SK-N-SH treated with all-trans-retinoic acid at 6 μM for 48 hours (cell line): ENCODE measurements at regions not wholly inside any gene's neighbourhood (a gene's known extent, or its start where the extent isn't known, plus 50 kb on each side); places are given as distances from the start of the nearest gene placed in this dataset.

Experiments
- ATAC-seq: fragments of 200-7000 bp; cut with Tn5 transposase; 3 replicates; pipeline ENCODE4 v1.9.1; 2020; ENCODE audit warnings: mild to moderate bottlenecking, moderate library complexity
- ARNTL ChIP-seq: fragments of 450-650 bp; formaldehyde crosslinking; IDR thresholded peaks from 2 replicates; pipeline ENCODE4 v1.5.0; 2020; ENCODE audit warnings: low read depth, mild to moderate bottlenecking, moderate library complexity, borderline replicate concordance
- BACH2 ChIP-seq: fragments of 250-450 bp; sonication (Bioruptor Pico); IDR thresholded peaks from 2 replicates; pipeline ENCODE4 v1.9.0; 2021; ENCODE audit warnings: mild to moderate bottlenecking, borderline replicate concordance
- CSDC2 ChIP-seq: fragments of 250-450 bp; sonication (Bioruptor Pico); IDR thresholded peaks from 2 replicates; pipeline ENCODE4 v1.5.0; 2020; ENCODE audit warnings: mild to moderate bottlenecking, moderate library complexity
- ESRRG ChIP-seq: fragments of 250-450 bp; sonication (Bioruptor Pico); IDR thresholded peaks from 2 replicates; pipeline ENCODE4 v1.6.1; 2021; ENCODE audit warnings: mild to moderate bottlenecking
- GLIS3 ChIP-seq: fragments of 250-450 bp; sonication (Bioruptor Pico); IDR thresholded peaks from 2 replicates; pipeline ENCODE4 v1.5.0; 2020; ENCODE audit warnings: mild to moderate bottlenecking, moderate library complexity
- ISL1 ChIP-seq: fragments of 250-450 bp; sonication (Bioruptor Pico); IDR thresholded peaks from 2 replicates; pipeline ENCODE4 v2.1.2; 2022; ENCODE audit warnings: mild to moderate bottlenecking, moderate library complexity
- OSR1 ChIP-seq: fragments of 250-450 bp; sonication (Bioruptor Pico); IDR thresholded peaks from 2 replicates; pipeline ENCODE4 v1.8.0; 2022; ENCODE audit warnings: moderate library complexity, mild to moderate bottlenecking, inconsistent platforms
- PATZ1 ChIP-seq: fragments of 250-450 bp; sonication (Bioruptor Pico); IDR thresholded peaks from 2 replicates; pipeline ENCODE4 v1.8.0; 2020; ENCODE audit warnings: mild to moderate bottlenecking, moderate library complexity, borderline replicate concordance
- POU6F1 ChIP-seq: fragments of 250-450 bp; sonication (Bioruptor Pico); IDR thresholded peaks from 2 replicates; pipeline ENCODE4 v1.8.0; 2021; ENCODE audit warnings: low read depth, mild to moderate bottlenecking, moderate library complexity, borderline replicate concordance
- PPARA ChIP-seq: fragments of 250-450 bp; sonication (Bioruptor Pico); IDR thresholded peaks from 2 replicates; pipeline ENCODE4 v1.5.0; 2020; ENCODE audit warnings: mild to moderate bottlenecking, borderline replicate concordance
- RARB ChIP-seq: fragments of 250-450 bp; sonication (Bioruptor Pico); IDR thresholded peaks from 2 replicates; pipeline ENCODE4 v1.8.0; 2021; ENCODE audit warnings: mild to moderate bottlenecking, moderate library complexity
- TCF4 ChIP-seq: fragments of 250-450 bp; sonication (Bioruptor Pico); IDR thresholded peaks from 2 replicates; pipeline ENCODE4 v1.8.0; 2021; ENCODE audit warnings: mild to moderate bottlenecking, moderate library complexity, borderline replicate concordance
- TOX ChIP-seq: fragments of 250-450 bp; sonication (Bioruptor Pico); IDR thresholded peaks from 2 replicates; pipeline ENCODE4 v1.8.0; 2021; ENCODE audit warnings: mild to moderate bottlenecking, moderate library complexity, borderline replicate concordance
- ZC3H10 ChIP-seq: fragments of 250-450 bp; sonication (Bioruptor Pico); IDR thresholded peaks from 2 replicates; pipeline ENCODE4 v1.5.1; 2021; ENCODE audit warnings: mild to moderate bottlenecking, moderate library complexity
- ZFP3 ChIP-seq: fragments of 250-450 bp; sonication (Bioruptor Pico); IDR thresholded peaks from 2 replicates; pipeline ENCODE4 v1.5.0; 2020; ENCODE audit warnings: mild to moderate bottlenecking, moderate library complexity
- ZFP30 ChIP-seq: fragments of 450-650 bp; formaldehyde crosslinking; IDR thresholded peaks from 2 replicates; pipeline ENCODE4 v1.5.0; 2022; ENCODE audit warnings: mild to moderate bottlenecking, moderate library complexity
- ZNF565 ChIP-seq: fragments of 450-650 bp; formaldehyde crosslinking; conservative IDR thresholded peaks from 2 replicates; pipeline ENCODE4 v1.5.0; 2020; ENCODE audit warnings: low read depth, mild to moderate bottlenecking, moderate library complexity
- ZNF70 ChIP-seq: fragments of 450-650 bp; formaldehyde crosslinking; IDR thresholded peaks from 2 replicates; pipeline ENCODE4 v1.5.0; 2020; ENCODE audit warnings: mild to moderate bottlenecking, moderate library complexity
- ZNF8 ChIP-seq: fragments of 450-650 bp; formaldehyde crosslinking; IDR thresholded peaks from 2 replicates; pipeline ENCODE4 v1.5.0; 2020; ENCODE audit warnings: mild to moderate bottlenecking, moderate library complexity
- TF ChIP-seq, protein P1 (sequence below): fragments of 250-450 bp; sonication (Bioruptor Pico); IDR thresholded peaks from 2 replicates; pipeline ENCODE4 v1.5.1; 2020; ENCODE audit warnings: low read depth, mild to moderate bottlenecking, moderate library complexity
- TF ChIP-seq, protein P2 (sequence below): fragments of 250-450 bp; sonication (Bioruptor Pico); IDR thresholded peaks from 2 replicates; pipeline ENCODE4 v1.5.0; 2020; ENCODE audit warnings: mild to moderate bottlenecking, moderate library complexity
- TF ChIP-seq, protein P3 (sequence below): fragments of 250-450 bp; sonication (Bioruptor Pico); IDR thresholded peaks from 2 replicates; pipeline ENCODE4 v1.5.1; 2021; ENCODE audit warnings: mild to moderate bottlenecking, moderate library complexity

- TF ChIP-seq ZNF8 (CRISPR knock-in tag) (no peak), ZFP3 (no peak), PATZ1 (CRISPR knock-in tag) (no peak)
- ATAC-seq: no peak
Observed at GRCh38 chr15:69845159-69845558, 252.6 kb downstream of the TLE3 start.

DNA sequence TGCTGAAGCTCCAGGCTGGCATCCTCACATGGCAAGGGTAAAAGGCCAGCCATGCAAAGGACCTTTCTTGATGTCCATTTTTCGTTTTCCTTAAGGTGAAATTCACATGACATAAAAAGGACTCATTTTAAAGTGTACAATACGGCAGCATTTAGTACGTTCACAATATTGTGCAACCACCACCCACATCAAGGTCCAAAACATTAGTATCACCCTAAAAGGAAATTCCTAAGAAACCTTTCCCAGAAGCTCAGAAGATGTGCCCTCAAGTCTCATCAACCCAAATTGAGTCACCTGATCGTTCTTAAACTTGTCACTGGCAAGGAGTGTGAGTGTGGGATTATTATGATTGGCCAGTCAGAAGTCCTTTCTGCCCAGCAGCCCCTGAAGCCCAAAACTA is 250.1 kb downstream of the TLE3 start:
- no peak for TF ChIP-seq ISL1
- no peak for TF ChIP-seq TCF4 (CRISPR knock-in tag)
- TF ChIP-seq ZFP30: no peak
- no peak for TF ChIP-seq POU6F1 (CRISPR knock-in tag)
- no peak for TF ChIP-seq OSR1 (CRISPR knock-in tag)
- TF ChIP-seq, protein P1, sequence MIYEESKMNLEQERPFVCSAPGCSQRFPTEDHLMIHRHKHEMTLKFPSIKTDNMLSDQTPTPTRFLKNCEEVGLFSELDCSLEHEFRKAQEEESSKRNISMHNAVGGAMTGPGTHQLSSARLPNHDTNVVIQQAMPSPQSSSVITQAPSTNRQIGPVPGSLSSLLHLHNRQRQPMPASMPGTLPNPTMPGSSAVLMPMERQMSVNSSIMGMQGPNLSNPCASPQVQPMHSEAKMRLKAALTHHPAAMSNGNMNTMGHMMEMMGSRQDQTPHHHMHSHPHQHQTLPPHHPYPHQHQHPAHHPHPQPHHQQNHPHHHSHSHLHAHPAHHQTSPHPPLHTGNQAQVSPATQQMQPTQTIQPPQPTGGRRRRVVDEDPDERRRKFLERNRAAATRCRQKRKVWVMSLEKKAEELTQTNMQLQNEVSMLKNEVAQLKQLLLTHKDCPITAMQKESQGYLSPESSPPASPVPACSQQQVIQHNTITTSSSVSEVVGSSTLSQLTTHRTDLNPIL (CRISPR knock-in tag): no peak
- TF ChIP-seq ZNF70 (CRISPR knock-in tag): no peak
- TF ChIP-seq RARB (CRISPR knock-in tag): no peak
- no peak for TF ChIP-seq BACH2
- no peak for TF ChIP-seq ZC3H10
- TF ChIP-seq PPARA: no peak
- TF ChIP-seq ZNF8 (CRISPR knock-in tag): no peak
- TF ChIP-seq, protein P2, sequence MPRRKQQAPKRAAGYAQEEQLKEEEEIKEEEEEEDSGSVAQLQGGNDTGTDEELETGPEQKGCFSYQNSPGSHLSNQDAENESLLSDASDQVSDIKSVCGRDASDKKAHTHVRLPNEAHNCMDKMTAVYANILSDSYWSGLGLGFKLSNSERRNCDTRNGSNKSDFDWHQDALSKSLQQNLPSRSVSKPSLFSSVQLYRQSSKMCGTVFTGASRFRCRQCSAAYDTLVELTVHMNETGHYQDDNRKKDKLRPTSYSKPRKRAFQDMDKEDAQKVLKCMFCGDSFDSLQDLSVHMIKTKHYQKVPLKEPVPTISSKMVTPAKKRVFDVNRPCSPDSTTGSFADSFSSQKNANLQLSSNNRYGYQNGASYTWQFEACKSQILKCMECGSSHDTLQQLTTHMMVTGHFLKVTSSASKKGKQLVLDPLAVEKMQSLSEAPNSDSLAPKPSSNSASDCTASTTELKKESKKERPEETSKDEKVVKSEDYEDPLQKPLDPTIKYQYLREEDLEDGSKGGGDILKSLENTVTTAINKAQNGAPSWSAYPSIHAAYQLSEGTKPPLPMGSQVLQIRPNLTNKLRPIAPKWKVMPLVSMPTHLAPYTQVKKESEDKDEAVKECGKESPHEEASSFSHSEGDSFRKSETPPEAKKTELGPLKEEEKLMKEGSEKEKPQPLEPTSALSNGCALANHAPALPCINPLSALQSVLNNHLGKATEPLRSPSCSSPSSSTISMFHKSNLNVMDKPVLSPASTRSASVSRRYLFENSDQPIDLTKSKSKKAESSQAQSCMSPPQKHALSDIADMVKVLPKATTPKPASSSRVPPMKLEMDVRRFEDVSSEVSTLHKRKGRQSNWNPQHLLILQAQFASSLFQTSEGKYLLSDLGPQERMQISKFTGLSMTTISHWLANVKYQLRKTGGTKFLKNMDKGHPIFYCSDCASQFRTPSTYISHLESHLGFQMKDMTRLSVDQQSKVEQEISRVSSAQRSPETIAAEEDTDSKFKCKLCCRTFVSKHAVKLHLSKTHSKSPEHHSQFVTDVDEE (CRISPR knock-in tag): no peak
- TF ChIP-seq PATZ1 (CRISPR knock-in tag): no peak
- TF ChIP-seq GLIS3: no peak
- TF ChIP-seq TOX: no peak
- TF ChIP-seq ESRRG (CRISPR knock-in tag): no peak
- no peak for TF ChIP-seq ZFP3
- no peak for TF ChIP-seq CSDC2 (CRISPR knock-in tag)
- ATAC-seq: no peak

- no peak for ATAC-seq
- TF ChIP-seq GLIS3 (no peak), ZC3H10 (no peak)
Observed at GRCh38 chr15:69848096-69848495, 249.6 kb downstream of the TLE3 start.

- ATAC-seq: no peak
- TF ChIP-seq OSR1 (CRISPR knock-in tag) (no peak), BACH2 (no peak), ZNF8 (CRISPR knock-in tag) (no peak), RARB (CRISPR knock-in tag) (no peak), GLIS3 (no peak), ZFP30 (no peak), ZNF70 (CRISPR knock-in tag) (no peak), CSDC2 (CRISPR knock-in tag) (no peak), ESRRG (CRISPR knock-in tag) (no peak), ARNTL (no peak), ZC3H10 (no peak), ZNF565 (no peak)
- TF ChIP-seq, protein P2 (CRISPR knock-in tag): no peak
- TF ChIP-seq, protein P3, sequence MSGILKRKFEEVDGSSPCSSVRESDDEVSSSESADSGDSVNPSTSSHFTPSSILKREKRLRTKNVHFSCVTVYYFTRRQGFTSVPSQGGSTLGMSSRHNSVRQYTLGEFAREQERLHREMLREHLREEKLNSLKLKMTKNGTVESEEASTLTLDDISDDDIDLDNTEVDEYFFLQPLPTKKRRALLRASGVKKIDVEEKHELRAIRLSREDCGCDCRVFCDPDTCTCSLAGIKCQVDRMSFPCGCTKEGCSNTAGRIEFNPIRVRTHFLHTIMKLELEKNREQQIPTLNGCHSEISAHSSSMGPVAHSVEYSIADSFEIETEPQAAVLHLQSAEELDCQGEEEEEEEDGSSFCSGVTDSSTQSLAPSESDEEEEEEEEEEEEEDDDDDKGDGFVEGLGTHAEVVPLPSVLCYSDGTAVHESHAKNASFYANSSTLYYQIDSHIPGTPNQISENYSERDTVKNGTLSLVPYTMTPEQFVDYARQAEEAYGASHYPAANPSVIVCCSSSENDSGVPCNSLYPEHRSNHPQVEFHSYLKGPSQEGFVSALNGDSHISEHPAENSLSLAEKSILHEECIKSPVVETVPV (CRISPR knock-in tag): no peak
Observed at GRCh38 chr15:69848551-69849231, 249.0 kb downstream of the TLE3 start.
